T-helper 9 cell (primary cell): ENCODE measurements at regions not wholly inside any gene's neighbourhood (a gene's known extent, or its start where the extent isn't known, plus 50 kb on each side); places are given as distances from the start of the nearest gene placed in this dataset.

ENCODE experiments used
- DNase-seq: peaks from one replicate; pipeline ENCODE4 v3.0.0-alpha.2; 2020

GRCh38 chr10:3226960-3227744, 54.6 kb upstream of the PITRM1 start:
- DNase-seq: no peak

GRCh38 chr10:3225561-3225960, 53.0 kb upstream of the PITRM1 start:
- DNase-seq: no peak

DNA sequence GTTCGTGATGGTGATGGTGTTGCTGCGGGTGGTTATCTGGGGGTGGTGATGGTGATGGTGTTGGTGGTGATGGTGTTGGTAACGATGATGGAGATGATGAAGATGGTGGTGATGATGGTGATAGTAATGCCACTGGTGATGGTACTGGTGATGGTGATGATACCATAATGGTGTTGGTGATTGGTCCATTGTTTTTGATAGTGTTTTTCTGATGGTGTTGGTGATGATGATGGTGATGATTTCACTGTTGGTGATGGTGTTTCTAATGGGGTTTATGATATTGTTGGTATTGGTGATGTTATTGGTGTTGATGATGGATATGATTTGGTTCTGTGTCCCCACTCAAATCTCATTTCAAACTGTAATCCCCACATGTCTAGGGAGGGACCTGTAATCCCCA, 51.7 kb upstream of the PITRM1 start:
- DNase-seq: no peak

- DNase-seq: no peak
These were observed 50.0 kb upstream of the PITRM1 start for GRCh38 chr10:3222626-3223025.
